NCI-H748 (cell line): ENCODE measurements at regions not wholly inside any gene's neighbourhood (a gene's known extent, or its start where the extent isn't known, plus 50 kb on each side); places are given as distances from the start of the nearest gene placed in this dataset.
"Not testable (repeated sequence)": the region's sequence is repeated elsewhere in the genome, so short reads cannot be mapped to it uniquely, and the experiment has no call there.

Experiments
- DNase-seq: peaks from one replicate; lab custom pipeline; 2025; ENCODE audit not compliant: unreplicated experiment; lab: John Stamatoyannopoulos, UW

- not testable (repeated sequence) for DNase-seq
These were observed 51.5 kb upstream of the CDC42EP3 start for GRCh38 chr2:37722971-37723370.

GRCh38 chr2:37730037-37730818, 58.8 kb upstream of the CDC42EP3 start:
- no peak for DNase-seq

DNA sequence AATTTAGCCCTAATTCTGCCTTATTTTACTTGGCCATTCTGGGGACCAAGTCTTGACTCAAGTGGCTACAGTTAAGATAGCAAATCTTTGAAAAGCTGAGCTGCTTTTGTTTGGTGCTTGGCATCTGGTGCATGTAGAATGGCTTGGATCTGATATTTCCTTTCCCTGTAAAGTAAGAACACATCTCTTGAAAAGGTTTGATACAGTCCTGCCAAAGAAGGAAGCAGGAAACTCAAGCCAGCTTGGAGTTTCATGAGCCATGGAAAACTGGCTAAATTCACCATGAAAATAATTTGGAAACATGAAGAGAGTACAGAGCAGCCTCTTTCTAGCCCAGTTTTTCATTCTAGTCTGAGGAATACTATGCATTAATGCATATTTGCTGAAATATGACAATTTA, 61.0 kb upstream of the CDC42EP3 start:
- DNase-seq, result not testable (repeated sequence)

DNA sequence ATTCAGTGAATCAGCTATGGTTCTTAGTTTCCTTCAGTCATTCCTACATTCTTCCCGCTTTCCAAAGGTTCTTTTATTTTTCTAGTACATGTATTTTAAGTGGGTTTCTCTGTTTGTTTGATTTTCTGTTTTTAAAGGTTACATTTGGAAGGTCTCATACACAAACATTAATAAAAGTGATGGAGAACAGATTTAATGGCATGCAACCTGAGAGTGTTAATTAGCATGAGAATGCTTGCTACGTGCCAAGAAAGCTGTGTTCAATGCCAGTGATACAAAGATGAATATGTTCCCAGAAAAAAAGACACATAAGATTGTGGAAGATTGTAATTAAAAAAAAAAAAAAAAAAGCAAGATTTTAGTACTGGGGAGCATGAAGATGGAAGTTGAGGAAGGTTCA, 61.8 kb upstream of the CDC42EP3 start:
- DNase-seq, result no peak

GRCh38 chr2:37733955-37734354, 62.5 kb upstream of the CDC42EP3 start:
- DNase-seq, result not testable (repeated sequence)

DNA sequence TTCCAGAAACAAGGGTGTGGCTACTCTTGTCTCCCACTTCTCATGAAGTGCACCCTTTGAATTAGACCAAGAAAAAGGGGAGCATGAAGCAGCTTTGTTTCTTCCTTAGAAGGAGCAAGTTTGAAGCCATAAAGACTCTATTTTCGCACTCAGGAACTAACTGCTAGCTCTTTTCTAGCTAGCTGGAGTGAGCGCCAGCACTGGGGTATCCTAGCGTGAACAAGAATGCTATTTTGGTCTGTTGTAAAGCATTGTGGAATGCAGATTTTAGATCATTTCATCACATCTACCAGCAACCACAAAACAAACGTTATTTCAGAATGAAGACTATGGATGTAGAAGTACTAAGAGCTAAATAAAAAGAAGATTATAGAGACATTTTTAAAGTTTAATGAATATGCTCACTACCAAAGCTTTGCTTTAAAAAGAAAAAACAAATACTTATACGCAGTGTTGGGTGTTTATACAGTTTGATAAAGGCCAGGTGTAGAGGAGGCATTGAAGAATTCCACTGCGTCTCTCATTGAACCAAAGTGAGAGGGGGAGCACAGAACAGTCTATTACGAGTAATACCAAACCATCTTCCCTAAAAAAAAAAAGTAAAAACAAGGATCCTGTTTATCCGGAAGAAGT, 63.6 kb upstream of the CDC42EP3 start:
- not testable (repeated sequence) for DNase-seq

DNA sequence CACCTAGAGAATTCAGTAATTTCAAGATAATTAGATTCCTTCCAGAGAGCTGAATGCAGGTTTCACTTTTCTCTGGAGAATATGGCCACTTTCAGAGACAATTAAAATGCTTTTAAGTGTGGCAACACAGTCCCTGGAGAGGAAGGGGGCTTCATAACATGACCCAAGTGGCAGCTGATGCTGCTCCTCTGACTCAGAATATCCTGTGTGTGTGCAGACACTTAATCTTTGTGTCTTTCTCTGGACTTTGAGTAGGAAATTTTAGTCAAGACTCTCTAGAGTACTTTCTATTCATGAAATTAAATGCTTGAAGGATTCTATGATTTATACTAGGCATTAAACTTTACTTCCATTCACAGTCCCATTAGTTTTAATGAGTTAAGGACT, 64.1 kb upstream of the CDC42EP3 start:
- not testable (repeated sequence) for DNase-seq

- DNase-seq, result no peak
These were observed 66.1 kb upstream of the CDC42EP3 start for GRCh38 chr2:37737507-37737906.

GRCh38 chr2:37738266-37738885, 66.9 kb upstream of the CDC42EP3 start:
- no peak for DNase-seq

GRCh38 chr2:37739153-37739552, 67.7 kb upstream of the CDC42EP3 start:
- no peak for DNase-seq

- DNase-seq, result no peak
These were observed 68.8 kb upstream of the CDC42EP3 start for GRCh38 chr2:37740164-37740739.

GRCh38 chr2:37742286-37742685, 70.8 kb upstream of the CDC42EP3 start:
- no peak for DNase-seq

GRCh38 chr2:37744010-37744409, 72.6 kb upstream of the CDC42EP3 start:
- DNase-seq, result no peak

- DNase-seq, result not testable (repeated sequence)
These were observed 73.5 kb upstream of the CDC42EP3 start for GRCh38 chr2:37744961-37745360.

- not testable (repeated sequence) for DNase-seq
These were observed 74.6 kb upstream of the CDC42EP3 start for GRCh38 chr2:37746011-37746410.

DNA sequence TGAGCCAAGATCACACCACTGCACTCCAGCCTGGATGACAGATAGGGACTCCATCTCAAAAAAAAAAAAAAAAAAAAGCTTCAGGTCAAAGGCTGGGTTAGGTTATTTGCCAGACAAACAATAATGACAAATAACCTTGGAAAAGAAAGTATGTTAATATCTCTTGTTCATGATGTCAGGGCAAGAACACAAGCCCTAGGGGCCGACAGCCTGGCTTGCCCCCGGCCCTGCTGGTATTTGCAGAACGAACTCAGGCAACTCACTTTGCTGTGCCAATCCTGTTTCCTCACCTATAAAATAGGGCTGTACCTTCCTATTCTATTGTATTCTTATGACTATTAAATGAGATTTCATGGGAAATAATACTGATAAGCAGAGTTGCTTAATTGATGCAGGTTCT, 75.4 kb upstream of the CDC42EP3 start:
- DNase-seq, result no peak

DNA sequence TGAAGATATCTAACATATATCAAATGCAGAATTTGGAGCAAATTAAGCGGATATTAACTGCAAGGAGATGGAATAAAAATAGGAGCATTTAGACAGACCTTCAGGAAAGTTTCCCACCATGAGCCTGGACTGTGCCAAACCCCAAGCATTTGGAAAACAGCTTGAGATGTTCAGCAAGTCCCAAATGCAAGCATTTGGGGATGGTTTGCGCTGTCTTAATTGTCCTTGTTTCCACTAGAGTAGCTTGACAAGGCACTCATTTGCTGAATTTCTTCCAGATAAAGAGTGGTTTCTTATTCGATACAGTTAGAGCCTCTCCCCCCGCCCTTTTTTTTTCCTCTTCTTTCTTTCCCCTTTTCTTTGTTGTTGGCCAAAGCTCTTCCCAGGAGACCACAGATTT, 77.1 kb upstream of the CDC42EP3 start:
- no peak for DNase-seq

DNA sequence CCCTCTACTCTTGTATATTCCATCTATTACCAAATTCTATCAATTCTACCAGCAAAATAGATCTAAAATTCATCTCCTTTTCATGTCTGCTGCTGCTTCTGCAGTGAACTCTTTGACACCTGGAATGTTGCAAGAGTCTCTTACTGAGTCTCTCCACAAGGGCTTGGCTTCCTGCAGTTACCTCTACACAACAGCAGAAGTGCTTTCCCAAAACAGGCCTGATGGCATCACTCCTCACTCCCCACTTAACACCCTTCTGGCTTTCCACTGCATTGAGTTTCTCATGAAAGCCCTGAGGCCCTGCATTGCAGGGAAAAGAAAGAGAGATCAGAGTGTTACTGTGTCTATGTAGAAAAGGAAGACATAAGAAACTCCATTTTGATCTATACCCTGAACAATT, 78.8 kb upstream of the CDC42EP3 start:
- not testable (repeated sequence) for DNase-seq

DNA sequence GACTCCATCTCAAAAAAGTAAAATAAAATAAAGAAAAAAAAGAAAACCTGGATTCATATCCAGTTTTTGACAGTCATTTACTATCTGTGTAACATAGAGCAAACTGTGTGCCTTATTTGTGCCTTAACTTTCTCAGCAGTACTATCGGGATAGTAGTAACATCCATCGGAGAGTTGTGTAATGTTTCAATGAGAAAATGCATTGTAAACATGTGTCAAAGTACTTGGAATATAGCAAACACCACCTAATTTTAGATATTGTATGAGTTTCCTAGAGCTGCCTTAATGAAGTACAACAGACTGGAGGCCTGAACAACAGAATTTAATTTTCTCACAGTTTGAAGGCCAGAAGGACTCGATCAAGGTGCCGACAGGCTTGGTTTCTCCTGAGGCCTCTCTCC, 81.3 kb upstream of the CDC42EP3 start:
- DNase-seq, result no peak

DNA sequence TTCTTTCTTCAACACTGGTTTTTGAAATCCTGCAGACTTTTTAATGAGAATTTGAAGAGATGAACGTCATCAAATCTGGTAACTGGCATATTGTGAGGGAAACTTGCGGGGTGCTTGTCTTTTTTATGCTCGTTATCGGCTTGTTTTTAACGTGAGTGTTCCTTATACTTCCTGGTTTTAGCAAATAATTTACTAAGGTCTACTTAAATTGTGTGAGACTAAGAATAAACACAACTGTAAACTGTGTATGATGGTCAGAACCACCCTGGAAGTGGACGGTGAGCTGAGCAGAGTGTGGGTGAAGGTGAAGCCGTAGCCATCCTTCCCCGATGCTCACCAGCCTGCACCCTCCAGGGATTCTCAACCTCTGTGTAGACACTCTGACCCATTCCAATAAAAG, 82.3 kb upstream of the CDC42EP3 start:
- DNase-seq, result no peak

GRCh38 chr2:37755961-37756559, 84.6 kb upstream of the CDC42EP3 start:
- not testable (repeated sequence) for DNase-seq
